HG02852 (cell line): ENCODE measurements at regions not wholly inside any gene's neighbourhood (a gene's known extent, or its start where the extent isn't known, plus 50 kb on each side); places are given as distances from the start of the nearest gene placed in this dataset.
"Not testable (repeated sequence)": the region's sequence is repeated elsewhere in the genome, so short reads cannot be mapped to it uniquely, and the experiment has no call there.

Experiments
- ATAC-seq: cut with Tn5 transposase; IDR thresholded peaks from one replicate; pipeline ENCODE4 v1.9.1; 2021; ENCODE audit warnings: mild to moderate bottlenecking, moderate library complexity; ENCODE audit not compliant: unreplicated experiment

GRCh38 chr7:25686493-25686892, 458.2 kb upstream of the NPVF start:
- ATAC-seq, result no peak

- ATAC-seq, result no peak
These were observed 457.8 kb upstream of the NFE2L3 start for GRCh38 chr7:25694211-25694610.

GRCh38 chr7:25694699-25695098, 457.3 kb upstream of the NFE2L3 start:
- no peak for ATAC-seq

GRCh38 chr7:25696571-25696970, 455.4 kb upstream of the NFE2L3 start:
- no peak for ATAC-seq

- no peak for ATAC-seq
These were observed 453.4 kb upstream of the NFE2L3 start for GRCh38 chr7:25698451-25699113.

GRCh38 chr7:25700141-25700540, 451.9 kb upstream of the NFE2L3 start:
- ATAC-seq, result not testable (repeated sequence)

- ATAC-seq, result no peak
These were observed 447.6 kb upstream of the NFE2L3 start for GRCh38 chr7:25704413-25704812.

GRCh38 chr7:25706764-25707163, 445.2 kb upstream of the NFE2L3 start:
- no peak for ATAC-seq

- no peak for ATAC-seq
These were observed 444.0 kb upstream of the NFE2L3 start for GRCh38 chr7:25707768-25708620.

GRCh38 chr7:25710959-25711358, 441.0 kb upstream of the NFE2L3 start:
- ATAC-seq, result no peak

- no peak for ATAC-seq
These were observed 440.1 kb upstream of the NFE2L3 start for GRCh38 chr7:25711940-25712339.

- ATAC-seq, result no peak
These were observed 439.5 kb upstream of the NFE2L3 start for GRCh38 chr7:25712500-25712899.

- no peak for ATAC-seq
These were observed 438.0 kb upstream of the NFE2L3 start for GRCh38 chr7:25714013-25714412.

GRCh38 chr7:25716421-25716820, 435.6 kb upstream of the NFE2L3 start:
- no peak for ATAC-seq

- no peak for ATAC-seq
These were observed 433.4 kb upstream of the NFE2L3 start for GRCh38 chr7:25718596-25718995.

GRCh38 chr7:25719190-25719896, 432.7 kb upstream of the NFE2L3 start:
- no peak for ATAC-seq

- no peak for ATAC-seq
These were observed 431.6 kb upstream of the NFE2L3 start for GRCh38 chr7:25720427-25720826.

- ATAC-seq, result no peak
These were observed 429.1 kb upstream of the NFE2L3 start for GRCh38 chr7:25722856-25723255.

- no peak for ATAC-seq
These were observed 426.5 kb upstream of the NFE2L3 start for GRCh38 chr7:25725451-25725850.

GRCh38 chr7:25726170-25726780, 425.7 kb upstream of the NFE2L3 start:
- no peak for ATAC-seq

- no peak for ATAC-seq
These were observed 425.2 kb upstream of the NFE2L3 start for GRCh38 chr7:25726781-25727311.
